Psoas muscle (tissue), 7 donors: ENCODE measurements at regions not wholly inside any gene's neighbourhood (a gene's known extent, or its start where the extent isn't known, plus 50 kb on each side); places are given as distances from the start of the nearest gene placed in this dataset.

ENCODE experiments used
- ATAC-seq, 4 donors: fragments of 200-7000 bp; cut with Tn5 transposase; one replicate each; pipeline ENCODE4 v1.9.1; 2020; ENCODE audit warnings: moderate library complexity in 3 of 4, mild to moderate bottlenecking in 2 of 4
- DNase-seq, 2 donors: peaks; one replicate each; pipeline ENCODE4 v3.0.0-alpha.2; 2020
- H3K27ac ChIP-seq: fragments of 200-600 bp; one replicate; pipeline ENCODE4 v1.8.0; 2022
- H3K27me3 ChIP-seq, 3 donors: fragments of 200-600 bp in 1 of 3; one replicate each; pipeline versions ENCODE4 v1.6.1 to v1.8.0; 2013 to 2022; ENCODE audit warnings: low read length in 2 of 3, mild to moderate bottlenecking in 2 of 3, moderate library complexity in 1 of 3; ENCODE audit not compliant: insufficient read depth in 3 of 3
- H3K36me3 ChIP-seq, 2 donors: fragments of 200-600 bp in 1 of 2; one replicate each; pipeline versions ENCODE4 v1.6.1 to v1.8.0; 2013 to 2022; ENCODE audit warnings: low read depth in 1 of 2, mild to moderate bottlenecking in 1 of 2, moderate library complexity in 1 of 2; ENCODE audit not compliant: insufficient read depth in 1 of 2
- H3K4me1 ChIP-seq: fragments of 200-600 bp; one replicate; pipeline ENCODE4 v1.8.0; 2022
- H3K4me3 ChIP-seq: fragments of 200-600 bp; one replicate; pipeline ENCODE4 v1.8.0; 2022; ENCODE audit warnings: mild to moderate bottlenecking
- H3K9me3 ChIP-seq: fragments of 200-600 bp; one replicate; pipeline ENCODE4 v1.8.0; 2022
- WGBS, 3 donors: extraction: QIAGEN DNeasy Blood & Tissue Kit; methylation state at CpG; one replicate each; pipeline versions ENCODE4 v1.1.6 to v1.1.7; 2013; 5-methylcytosine and 5-hydroxymethylcytosine counted together
- intact Hi-C, 2 donors: fragments of 100-400 bp; cut with DNase I; formaldehyde crosslinking; loops; one replicate each; pipeline versions ENCODE4 v1.11.0 to v1.14.2; 2022
- TF ChIP-seq, protein P1 (sequence below): fragments of 200-600 bp; IDR thresholded peaks from one replicate; pipeline ENCODE4 v1.8.0; 2022; ENCODE audit warnings: antibody characterized with exemption
- donor health status: healthy with polysubstance abuse.
- donor health status: DM: no; HTN: no; CAD: no; lungs with moderate emphysema.
- donor health status: Bipolar disorder and iron deficiency.
- donor health status: healthy.
- donor health status: DM: yes; HTN: yes; CAD: no.
- donor health status: DM: no; HTN: no; CAD: no.
- donor health status: DM: yes; HTN: yes; CAD: no.

DNA sequence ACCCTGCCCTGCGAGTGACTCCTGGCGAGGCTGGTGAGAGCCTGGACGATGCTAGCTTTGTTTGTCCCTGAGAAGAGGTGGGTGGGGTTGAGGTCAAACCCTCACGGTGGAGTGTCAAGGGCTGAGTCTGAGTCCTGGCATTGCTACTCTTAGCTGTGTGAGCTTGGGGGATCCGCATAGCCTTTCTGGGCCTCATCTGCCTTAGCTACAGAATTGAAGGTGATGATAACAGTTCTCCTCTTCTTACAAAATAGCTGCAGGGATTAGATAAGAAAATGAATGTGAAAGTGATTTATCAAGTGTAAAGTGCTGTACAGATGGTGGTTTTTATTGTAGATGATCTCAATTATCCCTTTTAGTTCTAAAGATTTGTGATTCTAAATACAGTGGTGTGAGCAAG lies 144.6 kb downstream of the LPIN1 start:
- DNase-seq, result no peak
- TF ChIP-seq, protein P1, sequence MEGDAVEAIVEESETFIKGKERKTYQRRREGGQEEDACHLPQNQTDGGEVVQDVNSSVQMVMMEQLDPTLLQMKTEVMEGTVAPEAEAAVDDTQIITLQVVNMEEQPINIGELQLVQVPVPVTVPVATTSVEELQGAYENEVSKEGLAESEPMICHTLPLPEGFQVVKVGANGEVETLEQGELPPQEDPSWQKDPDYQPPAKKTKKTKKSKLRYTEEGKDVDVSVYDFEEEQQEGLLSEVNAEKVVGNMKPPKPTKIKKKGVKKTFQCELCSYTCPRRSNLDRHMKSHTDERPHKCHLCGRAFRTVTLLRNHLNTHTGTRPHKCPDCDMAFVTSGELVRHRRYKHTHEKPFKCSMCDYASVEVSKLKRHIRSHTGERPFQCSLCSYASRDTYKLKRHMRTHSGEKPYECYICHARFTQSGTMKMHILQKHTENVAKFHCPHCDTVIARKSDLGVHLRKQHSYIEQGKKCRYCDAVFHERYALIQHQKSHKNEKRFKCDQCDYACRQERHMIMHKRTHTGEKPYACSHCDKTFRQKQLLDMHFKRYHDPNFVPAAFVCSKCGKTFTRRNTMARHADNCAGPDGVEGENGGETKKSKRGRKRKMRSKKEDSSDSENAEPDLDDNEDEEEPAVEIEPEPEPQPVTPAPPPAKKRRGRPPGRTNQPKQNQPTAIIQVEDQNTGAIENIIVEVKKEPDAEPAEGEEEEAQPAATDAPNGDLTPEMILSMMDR, result no peak
- Histone ChIP-seq H3K36me3 (no peaks in the 10 kb centered on the region), H3K27me3 (no peaks in the 10 kb centered on the region), H3K4me3 (no peak overlapping the region), H3K4me1 (no peaks in the 10 kb centered on the region), H3K27ac (no peak overlapping the region), H3K9me3 (peaks cover 14% of the 10 kb centered on the region)
- no peak for ATAC-seq
- 77 to 83% (median 77%) methylated on average over 5 of the region's 5 CpGs for WGBS, 3 donors
- intact Hi-C loops, result no loop called here

DNA sequence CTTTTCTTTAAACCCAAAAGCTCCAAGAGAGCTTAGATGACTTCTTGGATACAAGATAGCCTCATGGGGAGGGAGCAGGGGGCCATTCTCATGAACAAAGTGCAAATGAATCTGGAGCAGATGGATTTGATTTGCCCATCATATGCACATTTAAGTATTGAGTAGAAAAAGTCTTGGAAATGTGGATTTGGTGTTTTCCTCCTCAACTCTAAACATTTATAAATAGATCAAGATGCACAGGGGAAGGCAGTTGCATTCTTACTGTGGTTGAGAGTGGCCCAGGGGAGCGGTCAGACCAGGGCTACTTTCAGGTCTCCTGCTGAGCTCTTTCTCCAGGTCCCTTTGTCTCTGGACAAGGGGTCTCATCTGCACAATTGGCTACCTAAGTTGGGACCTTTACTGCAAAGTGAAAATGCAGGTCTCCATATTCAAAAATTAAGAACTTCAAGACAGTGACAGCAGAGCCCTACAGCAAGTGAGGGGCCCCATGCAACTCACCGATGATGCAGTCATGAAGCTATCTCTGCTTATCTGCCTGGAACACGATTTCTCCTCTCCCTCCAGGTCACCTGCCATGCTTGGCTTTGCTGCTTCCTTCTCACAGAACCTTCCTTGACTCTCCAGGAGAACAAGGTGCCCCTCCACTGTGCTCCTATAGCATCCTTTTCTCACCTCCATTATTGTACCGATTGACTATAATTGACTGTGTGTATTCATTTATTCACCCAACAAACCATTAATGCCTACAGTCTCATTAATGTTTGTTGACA lies 145.4 kb downstream of the LPIN1 start:
- intact Hi-C loops, result no loop called here
- 87 to 92% (median 92%) methylated on average over 4 of the region's 4 CpGs for WGBS, 3 donors
- Histone ChIP-seq H3K4me3 (no peak overlapping the region), H3K27ac (no peak overlapping the region), H3K36me3 (no peaks in the 10 kb centered on the region), H3K4me1 (no peaks in the 10 kb centered on the region), H3K27me3 (no peaks in the 10 kb centered on the region), H3K9me3 (peaks cover 14% of the 10 kb centered on the region)
- TF ChIP-seq, protein P1, result no peak
- DNase-seq (no peak), ATAC-seq (no peak)

DNA sequence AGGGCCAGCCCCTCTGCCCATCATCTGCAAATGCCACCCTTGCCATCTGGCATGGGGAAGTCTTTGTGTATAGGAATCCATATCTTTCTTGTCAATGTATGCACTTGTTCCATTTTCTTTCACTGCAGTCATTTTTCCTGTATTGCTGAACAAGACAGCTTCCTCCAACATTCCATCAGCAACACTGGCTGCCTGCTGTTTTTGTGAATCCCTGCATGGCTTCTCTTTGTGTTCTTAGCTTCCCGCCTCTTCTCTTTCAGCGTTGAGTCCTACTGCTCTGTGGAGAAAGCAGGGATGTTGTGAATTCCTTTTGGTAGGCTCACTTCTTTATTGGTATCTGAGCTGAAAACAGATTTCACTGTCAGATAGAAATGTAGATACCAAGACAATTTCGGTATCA lies 150.0 kb downstream of the LPIN1 start:
- no peaks in the 10 kb centered on the region for H3K4me1 ChIP-seq
- intact Hi-C loops, result no loop called here
- no peaks in the 10 kb centered on the region for H3K27me3 ChIP-seq
- TF ChIP-seq, protein P1, result no peak
- ATAC-seq (no peak), DNase-seq (no peak)
- WGBS, 3 donors, result 67 to 68% (median 68%) methylated on average over 3 of the region's 3 CpGs
- H3K36me3 ChIP-seq, result no peaks in the 10 kb centered on the region
- no peak overlapping the region for H3K4me3 ChIP-seq
- H3K27ac ChIP-seq, result no peak overlapping the region
- H3K9me3 ChIP-seq, result no peaks in the 10 kb centered on the region

DNA sequence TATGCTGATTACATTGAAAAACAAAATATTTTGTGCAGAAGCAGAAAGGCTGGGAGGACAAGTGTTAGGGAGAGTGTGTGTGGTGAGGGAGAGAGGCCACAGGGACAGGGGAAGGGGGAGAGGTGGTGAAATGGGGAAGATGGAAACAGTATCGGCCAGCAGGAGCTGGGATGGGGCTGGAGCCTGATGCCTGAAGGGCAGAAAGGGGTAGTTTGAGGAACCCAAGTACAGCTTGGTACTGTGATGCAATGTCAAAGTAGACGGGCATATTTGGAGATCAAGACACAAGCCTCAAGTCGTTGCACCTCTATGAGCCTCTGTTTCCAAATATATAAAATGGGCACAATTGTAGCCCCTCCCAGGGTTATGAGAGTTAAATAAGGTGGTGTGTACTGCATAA lies 152.1 kb downstream of the LPIN1 start:
- no peak for DNase-seq
- TF ChIP-seq, protein P1, result no peak
- intact Hi-C loops, result no loop called here
- Histone ChIP-seq H3K27me3 (no peaks in the 10 kb centered on the region), H3K9me3 (no peaks in the 10 kb centered on the region), H3K4me1 (no peaks in the 10 kb centered on the region), H3K36me3 (no peaks in the 10 kb centered on the region), H3K4me3 (no peak overlapping the region), H3K27ac (no peak overlapping the region)
- WGBS, 3 donors, result 94 to 97% (median 96%) methylated on average over 3 of the region's 3 CpGs
- no peak for ATAC-seq
